ENCODE measurements at regions not wholly inside any gene's neighbourhood (a gene's known extent, or its start where the extent isn't known, plus 50 kb on each side); places are given as distances from the start of the nearest gene placed in this dataset.

DNA sequence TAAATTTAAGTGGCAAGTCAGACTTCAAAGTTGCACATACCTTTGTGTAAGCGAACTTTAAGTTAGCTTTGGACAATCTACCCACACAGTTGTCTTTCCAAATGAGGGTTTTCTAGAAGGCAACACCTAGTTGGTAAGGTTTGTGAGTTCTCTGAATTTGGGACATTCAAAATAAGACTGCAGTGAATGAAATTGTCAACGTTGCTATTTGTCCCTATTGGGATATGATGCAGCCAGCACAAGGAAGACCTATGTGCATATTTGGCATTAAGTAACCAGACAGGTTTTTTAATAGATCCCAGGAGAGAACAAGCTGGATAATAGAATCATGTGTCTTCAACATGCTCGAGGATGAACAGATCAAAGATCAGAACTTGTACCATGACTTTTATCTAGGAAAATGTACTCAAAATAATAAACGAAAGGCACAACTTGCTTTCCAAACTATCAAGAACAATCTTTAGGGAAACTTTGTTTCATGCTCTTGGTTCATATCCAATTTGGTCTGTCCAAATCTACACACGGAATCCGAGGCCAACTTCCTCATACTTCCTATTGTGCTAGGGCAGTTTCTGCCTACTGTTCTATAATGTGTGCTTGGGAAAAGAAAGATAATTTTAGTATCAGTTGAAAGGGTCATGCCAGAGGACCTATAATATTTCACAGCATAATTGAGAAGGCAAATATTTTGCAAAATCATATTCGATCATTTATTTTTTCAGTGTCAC lies 284.2 kb upstream of the SOX5 start:
- TF ChIP-seq EZH2 (IDR thresholded peaks at IDR 0.05; ENCODE audit: insufficient read depth, low read length): no peak
- TF ChIP-seq, protein P1, sequence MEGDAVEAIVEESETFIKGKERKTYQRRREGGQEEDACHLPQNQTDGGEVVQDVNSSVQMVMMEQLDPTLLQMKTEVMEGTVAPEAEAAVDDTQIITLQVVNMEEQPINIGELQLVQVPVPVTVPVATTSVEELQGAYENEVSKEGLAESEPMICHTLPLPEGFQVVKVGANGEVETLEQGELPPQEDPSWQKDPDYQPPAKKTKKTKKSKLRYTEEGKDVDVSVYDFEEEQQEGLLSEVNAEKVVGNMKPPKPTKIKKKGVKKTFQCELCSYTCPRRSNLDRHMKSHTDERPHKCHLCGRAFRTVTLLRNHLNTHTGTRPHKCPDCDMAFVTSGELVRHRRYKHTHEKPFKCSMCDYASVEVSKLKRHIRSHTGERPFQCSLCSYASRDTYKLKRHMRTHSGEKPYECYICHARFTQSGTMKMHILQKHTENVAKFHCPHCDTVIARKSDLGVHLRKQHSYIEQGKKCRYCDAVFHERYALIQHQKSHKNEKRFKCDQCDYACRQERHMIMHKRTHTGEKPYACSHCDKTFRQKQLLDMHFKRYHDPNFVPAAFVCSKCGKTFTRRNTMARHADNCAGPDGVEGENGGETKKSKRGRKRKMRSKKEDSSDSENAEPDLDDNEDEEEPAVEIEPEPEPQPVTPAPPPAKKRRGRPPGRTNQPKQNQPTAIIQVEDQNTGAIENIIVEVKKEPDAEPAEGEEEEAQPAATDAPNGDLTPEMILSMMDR (IDR thresholded peaks at IDR 0.05; ENCODE audit: insufficient read depth, low read depth, low read length): no peak
